ENCODE measurements at regions not wholly inside any gene's neighbourhood (a gene's known extent, or its start where the extent isn't known, plus 50 kb on each side); places are given as distances from the start of the nearest gene placed in this dataset.
"Not testable (repeated sequence)": the region's sequence is repeated elsewhere in the genome, so short reads cannot be mapped to it uniquely, and the experiment has no call there.

DNA sequence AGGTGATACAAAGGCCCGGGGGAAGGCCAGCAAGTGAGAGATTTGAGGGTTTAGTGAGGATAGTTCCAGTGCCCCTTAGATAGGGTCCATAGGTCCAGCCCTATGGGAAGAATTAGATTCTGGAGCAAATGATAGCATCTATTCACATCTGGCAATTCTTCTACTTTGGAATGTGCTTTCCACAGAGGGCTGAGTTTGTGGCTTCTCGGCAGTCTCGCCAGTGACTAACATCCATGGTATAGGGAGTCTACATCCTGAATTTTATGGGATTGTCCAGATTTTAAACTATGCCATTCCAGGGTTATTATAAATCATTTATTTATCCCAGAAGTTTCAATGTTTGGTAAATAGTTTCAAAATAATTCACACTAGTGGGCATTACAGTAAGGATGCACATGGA is 207.3 kb upstream of the ADO start:
- no peak for DNase-seq

GRCh38 chr10:62599161-62599560 is 205.4 kb upstream of the ADO start:
- DNase-seq = no peak

- not testable (repeated sequence) for DNase-seq
Measured at GRCh38 chr10:62606551-62606950, 198.0 kb upstream of the ADO start.

GRCh38 chr10:62608189-62608875 is 196.2 kb upstream of the ADO start:
- not testable (repeated sequence) for DNase-seq

DNA sequence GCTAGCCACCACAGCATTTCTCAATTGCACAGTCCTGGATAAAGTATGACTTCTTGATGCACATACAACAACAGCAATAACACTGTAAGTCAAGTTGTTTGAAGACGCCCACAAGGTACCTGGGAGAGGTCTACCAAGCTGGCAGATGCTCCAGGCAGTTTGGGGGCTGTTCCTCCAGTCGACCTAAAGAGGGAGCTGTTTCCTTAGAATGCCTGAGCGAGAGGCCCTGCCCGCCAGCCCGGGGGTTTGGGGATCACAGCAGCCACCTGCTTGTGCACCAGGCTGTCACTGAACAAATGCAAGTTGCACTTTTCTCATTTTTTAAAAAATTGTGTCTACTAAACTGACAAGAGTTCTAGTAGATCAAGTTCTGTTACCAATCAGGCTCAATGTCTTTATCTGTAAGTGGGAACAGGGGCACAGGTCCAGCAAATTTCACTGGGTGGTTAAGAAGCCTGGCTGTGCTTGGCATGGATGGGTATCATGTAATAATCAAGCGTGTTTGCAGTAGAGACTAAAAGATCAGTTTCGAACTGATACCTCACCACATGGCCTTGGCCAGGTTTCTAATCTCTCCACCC is 193.8 kb upstream of the ADO start:
- no peak for DNase-seq

DNA sequence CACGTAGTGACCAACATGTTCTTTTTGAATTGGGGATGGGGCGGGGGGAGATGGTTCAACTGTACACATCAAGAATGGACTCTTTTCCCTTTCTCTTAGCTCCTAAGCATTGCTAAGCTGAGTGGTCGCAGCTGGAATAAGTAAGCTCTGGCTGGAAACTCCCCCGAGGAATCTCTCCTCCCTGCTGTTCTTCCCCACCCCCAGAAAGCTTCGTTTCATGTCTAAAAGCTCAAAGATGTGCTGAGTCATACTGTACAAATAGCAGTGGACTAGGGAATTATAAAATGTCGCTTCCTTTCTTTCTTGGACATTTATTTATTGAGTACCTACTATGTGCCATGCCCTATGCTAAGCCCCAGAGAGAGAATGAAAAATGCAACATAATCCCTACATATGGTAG is 191.1 kb upstream of the ADO start:
- DNase-seq = no peak

DNA sequence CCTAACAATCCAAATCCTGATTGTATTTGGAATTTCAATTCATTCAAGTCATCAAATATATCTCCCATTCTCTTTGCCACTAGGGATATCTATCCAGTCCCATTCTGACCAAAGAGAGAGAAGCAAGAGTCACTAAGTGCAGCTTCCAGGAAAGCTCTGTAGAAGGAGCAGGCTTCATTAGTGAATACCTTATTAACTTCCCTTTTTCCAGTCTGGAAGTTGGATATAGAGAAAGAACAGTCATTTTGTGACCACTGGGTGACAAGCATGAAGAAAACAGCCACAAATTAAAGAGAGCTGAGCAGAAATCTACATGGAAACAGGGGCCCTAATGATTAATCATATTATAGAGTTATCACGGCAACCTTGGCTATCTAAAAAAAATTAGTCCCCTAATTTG is 190.7 kb upstream of the ADO start:
- no peak for DNase-seq

- no peak for DNase-seq
Measured at GRCh38 chr10:62614389-62615157, 189.9 kb upstream of the ADO start.

GRCh38 chr10:62616885-62617590 is 187.5 kb upstream of the ADO start:
- DNase-seq = no peak

- no peak for DNase-seq
Measured at GRCh38 chr10:62617652-62618051, 186.9 kb upstream of the ADO start.

DNA sequence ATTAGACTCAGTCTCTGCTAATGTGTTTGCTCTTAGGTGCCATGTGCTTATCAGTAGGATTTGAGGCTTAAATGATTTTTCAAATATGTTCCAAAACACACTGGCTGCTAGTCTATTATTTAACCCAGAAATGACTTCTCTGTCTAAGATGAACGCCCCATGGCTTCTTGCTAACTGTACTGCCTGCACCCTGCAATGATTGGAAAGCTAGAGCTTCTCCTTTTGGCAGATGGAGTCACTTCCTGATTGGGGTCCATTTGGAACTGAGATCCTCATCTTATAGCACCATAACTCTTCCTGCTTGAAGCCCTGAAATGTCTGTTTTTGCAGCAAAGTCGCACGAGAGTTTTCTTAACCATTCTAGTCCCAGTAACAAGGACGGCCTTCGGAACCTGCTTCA is 186.5 kb upstream of the ADO start:
- no peak for DNase-seq

DNA sequence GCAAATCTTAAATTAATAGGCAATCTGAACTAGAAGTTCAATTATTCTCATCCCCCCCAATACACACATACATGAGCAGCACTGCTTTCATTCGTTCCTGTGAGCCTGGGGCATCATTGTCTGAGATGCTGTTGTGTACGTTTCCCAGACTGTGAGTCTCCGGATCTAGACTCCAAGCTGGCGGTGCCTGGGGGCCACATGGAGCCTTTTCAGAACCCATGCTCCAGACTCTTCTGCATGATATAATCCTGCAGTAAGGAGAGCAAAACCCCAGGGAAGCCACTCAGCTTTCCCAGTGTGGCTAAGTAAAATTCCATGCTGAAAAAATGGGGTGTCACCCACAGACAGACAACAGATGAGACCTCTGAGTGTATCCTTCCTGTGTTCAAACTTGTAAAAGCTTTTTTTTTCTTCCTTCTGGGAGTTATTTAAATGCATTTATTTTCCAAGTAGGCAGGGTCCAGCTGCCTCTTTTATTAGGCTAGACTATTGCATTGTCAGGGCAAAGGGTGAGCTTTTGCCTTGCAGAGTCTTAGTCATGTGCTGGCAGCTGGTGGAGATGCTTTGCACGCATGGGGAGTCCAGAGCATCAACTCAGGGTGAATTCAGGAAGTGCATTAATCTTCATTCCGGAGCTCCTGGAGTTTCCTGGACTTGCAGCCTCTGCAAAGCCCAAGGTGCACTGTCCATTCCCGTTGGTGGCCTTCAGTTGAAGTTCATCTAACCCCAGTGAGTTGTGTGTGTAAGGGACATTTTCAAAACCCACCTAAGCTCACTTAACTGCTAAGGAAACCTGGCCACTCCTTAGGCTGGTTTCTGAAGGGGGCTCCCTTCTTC is 185.7 kb upstream of the ADO start:
- DNase-seq = no peak

DNA sequence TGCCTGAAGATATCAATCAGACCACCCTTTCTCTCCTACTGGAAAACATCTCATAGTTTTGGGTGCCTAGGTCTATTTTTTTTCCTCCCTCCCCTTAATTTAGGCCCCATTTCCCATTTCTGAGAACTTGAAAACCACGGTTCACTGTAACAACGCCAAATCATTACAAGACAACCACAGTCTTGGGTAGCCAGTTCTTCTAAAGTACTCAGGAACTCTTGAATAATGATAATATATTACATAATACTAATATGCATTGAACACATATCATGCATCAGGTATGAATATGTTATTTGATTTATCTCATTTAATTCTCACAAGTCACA is 185.1 kb upstream of the ADO start:
- DNase-seq = no peak

DNA sequence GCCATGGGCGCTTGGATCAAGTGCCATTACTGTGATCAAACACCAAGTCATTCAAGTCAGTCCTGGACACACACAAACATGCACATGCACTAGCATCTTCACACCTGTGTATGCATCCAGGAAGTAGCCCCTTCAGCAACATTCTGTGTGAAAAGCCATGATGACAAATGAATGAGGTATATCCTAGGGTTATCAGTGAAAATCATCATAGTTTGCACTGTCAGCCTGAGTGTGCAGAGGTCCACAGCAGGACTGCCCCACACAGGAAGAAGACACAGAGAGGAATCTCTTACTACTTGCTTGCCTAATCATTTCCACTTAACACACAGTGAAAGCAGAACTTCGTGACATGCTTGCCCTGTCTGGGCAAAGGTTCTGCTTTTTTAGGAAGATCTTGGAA is 184.0 kb upstream of the ADO start:
- no peak for DNase-seq

- no peak for DNase-seq
Measured at GRCh38 chr10:62623223-62623622, 181.3 kb upstream of the ADO start.

DNA sequence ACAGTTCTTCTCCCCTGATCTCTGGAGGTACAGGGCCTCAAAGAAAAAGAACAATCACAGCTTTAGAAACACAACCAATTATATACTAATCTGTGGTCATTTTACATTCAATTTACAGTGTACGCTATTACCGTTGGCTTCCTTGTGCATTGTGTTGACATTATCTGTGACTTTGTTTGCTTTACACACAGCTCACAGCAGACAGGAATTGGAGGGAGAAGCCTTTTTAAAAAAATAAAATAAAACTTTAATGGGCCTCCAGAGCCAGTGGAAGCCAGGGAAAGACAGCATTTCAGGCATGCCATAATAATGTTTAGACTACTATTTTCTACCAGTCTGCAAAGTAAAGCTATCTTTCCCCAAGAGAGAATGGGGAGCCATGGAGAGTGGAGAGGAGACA is 179.0 kb upstream of the ADO start:
- DNase-seq = no peak

GRCh38 chr10:62626079-62626478 is 178.4 kb upstream of the ADO start:
- no peak for DNase-seq

DNA sequence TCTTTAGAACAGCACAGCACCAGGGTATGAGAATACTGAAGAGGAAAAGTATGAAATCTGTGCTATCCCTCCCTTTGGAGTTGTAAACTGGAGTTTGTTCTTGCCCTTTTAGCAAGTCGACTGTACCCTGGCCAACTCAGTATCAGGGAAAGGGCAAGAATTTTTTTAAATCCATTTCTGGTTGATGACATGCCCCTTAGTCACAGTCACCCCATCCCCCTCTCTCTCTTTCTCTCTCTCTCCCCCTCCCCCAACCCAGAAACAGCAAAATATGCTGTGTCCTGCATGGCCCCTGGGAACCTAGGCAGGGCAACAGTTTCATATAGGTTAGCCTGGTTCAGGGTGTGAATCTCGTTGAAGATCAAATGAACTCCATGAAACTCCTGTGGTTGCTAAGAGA is 177.7 kb upstream of the ADO start:
- no peak for DNase-seq

- no peak for DNase-seq
Measured at GRCh38 chr10:62627983-62628382, 176.5 kb upstream of the ADO start.

DNA sequence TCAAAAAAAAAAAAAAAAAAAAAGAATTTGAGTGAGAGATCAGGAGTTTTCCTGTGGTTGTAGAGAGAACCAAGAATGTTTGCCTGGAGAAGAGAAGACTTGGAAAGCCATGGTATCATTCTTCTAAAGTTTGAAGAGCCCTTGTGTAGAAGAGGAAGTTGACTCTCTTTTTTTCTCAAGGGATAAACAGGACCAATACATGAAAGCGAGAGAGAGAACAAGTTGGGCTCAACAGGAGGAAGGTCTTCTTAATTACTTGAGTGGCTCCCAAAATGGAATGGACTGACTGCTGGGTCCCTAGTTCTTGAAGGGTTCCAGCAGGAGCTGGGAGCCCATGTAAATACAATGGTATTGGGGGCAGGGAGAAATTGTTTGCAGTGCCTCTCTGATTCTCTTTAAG is 173.3 kb upstream of the ADO start:
- DNase-seq = no peak

DNA sequence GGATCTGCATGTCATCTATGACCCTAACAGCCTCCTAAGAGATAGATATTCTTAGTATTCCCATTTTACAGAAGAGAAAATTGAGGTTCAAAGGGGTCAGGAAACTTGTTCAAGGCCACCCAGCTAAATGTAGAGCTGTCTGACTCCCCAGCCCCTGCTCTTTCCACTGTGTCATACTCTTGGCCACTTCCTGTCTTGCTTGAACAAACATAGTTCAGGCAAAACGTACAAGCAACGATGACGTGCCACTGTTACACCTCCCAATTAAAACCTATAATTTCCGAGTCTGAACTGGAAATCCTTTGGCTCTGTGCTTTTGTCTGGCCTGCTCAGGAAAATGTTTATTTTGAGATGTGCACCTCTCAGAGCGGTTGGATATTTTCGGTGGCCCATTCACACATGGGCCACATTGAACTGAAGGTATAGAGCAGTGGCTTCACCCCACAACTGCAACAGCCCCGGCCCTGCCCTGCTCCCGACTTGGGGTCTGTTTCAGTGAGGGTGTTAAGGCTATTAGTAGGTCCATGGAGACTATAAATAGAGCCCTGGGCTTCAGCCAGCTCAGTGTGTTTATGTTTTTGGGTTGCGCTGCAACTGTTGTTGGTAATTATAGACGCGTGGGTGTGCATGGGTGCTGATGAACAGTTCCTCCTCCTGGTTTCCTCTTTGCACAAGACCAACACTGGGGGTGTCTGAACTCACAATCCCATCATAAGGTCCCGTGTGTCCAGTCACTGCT is 172.3 kb upstream of the ADO start:
- DNase-seq = no peak

DNA sequence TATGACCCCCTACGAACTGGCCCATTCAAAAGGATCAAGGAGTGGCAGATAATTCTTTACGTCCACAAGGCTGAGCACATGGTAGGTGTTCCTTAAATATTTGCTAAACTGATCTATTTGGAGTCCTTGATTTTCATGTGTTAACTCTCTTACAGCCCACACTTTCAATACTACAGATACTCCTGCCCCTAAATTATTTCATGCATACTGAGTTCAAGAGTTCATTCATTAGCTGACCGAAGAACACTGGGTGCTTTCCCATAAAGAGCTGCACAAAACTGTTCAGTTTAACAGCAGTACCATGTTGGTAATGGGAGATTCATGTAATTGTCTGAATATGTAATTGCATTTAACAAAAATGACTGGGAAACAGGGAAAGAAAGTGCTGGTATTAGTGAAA is 170.5 kb upstream of the ADO start:
- no peak for DNase-seq
